Endothelial cell (in vitro differentiated cells): ENCODE measurements at regions not wholly inside any gene's neighbourhood (a gene's known extent, or its start where the extent isn't known, plus 50 kb on each side); places are given as distances from the start of the nearest gene placed in this dataset.

Source experiments
- DNase-seq: peaks from one replicate; pipeline ENCODE4 v3.0.0; 2021; ENCODE audit warnings: low spot score
- H3K27ac Mint-ChIP-seq: one replicate; pipeline ENCODE4 v1.8.0; 2021; ENCODE audit warnings: mixed read lengths, inconsistent platforms; ENCODE audit not compliant: unreplicated experiment
- H3K27me3 Mint-ChIP-seq: one replicate; pipeline ENCODE4 v1.8.0; 2021; ENCODE audit warnings: mild to moderate bottlenecking, moderate library complexity, mixed read lengths, inconsistent platforms; ENCODE audit not compliant: unreplicated experiment
- H3K36me3 Mint-ChIP-seq: one replicate; pipeline ENCODE4 v1.8.0; 2021; ENCODE audit warnings: mild to moderate bottlenecking, low read depth, mixed read lengths, inconsistent platforms; ENCODE audit not compliant: unreplicated experiment
- H3K4me1 Mint-ChIP-seq: one replicate; pipeline ENCODE4 v1.8.0; 2021; ENCODE audit warnings: mild to moderate bottlenecking, mixed read lengths, inconsistent platforms; ENCODE audit not compliant: unreplicated experiment
- H3K4me3 Mint-ChIP-seq: one replicate; pipeline ENCODE4 v1.8.0; 2021; ENCODE audit warnings: mild to moderate bottlenecking, mixed read lengths, inconsistent platforms; ENCODE audit not compliant: unreplicated experiment
- H3K9me3 Mint-ChIP-seq: one replicate; pipeline ENCODE4 v1.8.0; 2021; ENCODE audit warnings: mixed read lengths, inconsistent platforms; ENCODE audit not compliant: unreplicated experiment
- TF ChIP-seq, protein P1 (sequence below): fragments of 200-600 bp; sonication (generic); IDR thresholded peaks from one replicate; pipeline ENCODE4 v1.5.0; 2021; ENCODE audit warnings: antibody characterized with exemption; ENCODE audit not compliant: unreplicated experiment

- Mint-ChIP-seq H3K27me3 (no peaks in the 10 kb centered on the region), H3K27ac (no peak overlapping the region), H3K4me3 (no peak overlapping the region), H3K9me3 (no peaks in the 10 kb centered on the region), H3K36me3 (no peaks in the 10 kb centered on the region), H3K4me1 (no peaks in the 10 kb centered on the region)
- no peak for DNase-seq
- TF ChIP-seq, protein P1, sequence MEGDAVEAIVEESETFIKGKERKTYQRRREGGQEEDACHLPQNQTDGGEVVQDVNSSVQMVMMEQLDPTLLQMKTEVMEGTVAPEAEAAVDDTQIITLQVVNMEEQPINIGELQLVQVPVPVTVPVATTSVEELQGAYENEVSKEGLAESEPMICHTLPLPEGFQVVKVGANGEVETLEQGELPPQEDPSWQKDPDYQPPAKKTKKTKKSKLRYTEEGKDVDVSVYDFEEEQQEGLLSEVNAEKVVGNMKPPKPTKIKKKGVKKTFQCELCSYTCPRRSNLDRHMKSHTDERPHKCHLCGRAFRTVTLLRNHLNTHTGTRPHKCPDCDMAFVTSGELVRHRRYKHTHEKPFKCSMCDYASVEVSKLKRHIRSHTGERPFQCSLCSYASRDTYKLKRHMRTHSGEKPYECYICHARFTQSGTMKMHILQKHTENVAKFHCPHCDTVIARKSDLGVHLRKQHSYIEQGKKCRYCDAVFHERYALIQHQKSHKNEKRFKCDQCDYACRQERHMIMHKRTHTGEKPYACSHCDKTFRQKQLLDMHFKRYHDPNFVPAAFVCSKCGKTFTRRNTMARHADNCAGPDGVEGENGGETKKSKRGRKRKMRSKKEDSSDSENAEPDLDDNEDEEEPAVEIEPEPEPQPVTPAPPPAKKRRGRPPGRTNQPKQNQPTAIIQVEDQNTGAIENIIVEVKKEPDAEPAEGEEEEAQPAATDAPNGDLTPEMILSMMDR = no peak
Observed at GRCh38 chr13:30851697-30852096, 54.4 kb upstream of the MEDAG start.

DNA sequence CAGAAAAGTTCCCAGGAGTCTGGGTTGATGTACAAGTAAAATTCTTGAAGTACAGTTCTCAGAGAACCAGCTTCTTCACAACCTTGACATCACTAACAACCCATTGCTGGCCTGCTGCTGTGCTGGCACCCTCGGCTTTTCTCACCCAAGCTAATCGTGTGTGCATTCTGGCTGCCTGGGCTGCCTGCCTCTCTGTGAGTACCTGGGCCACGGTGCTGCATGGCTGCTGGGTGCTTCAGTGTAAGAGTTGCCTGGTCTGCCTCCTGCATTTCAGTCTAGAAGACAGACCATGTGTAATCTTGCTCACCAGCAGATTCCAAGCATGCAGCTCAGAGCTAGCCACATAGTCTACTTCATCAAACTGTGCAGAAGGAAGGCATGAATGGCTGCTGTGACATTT, 50.5 kb upstream of the MEDAG start:
- Mint-ChIP-seq H3K9me3 (no peaks in the 10 kb centered on the region), H3K27ac (no peak overlapping the region), H3K4me1 (peaks cover 9% of the 10 kb centered on the region), H3K36me3 (no peaks in the 10 kb centered on the region), H3K27me3 (peaks cover 3% of the 10 kb centered on the region), H3K4me3 (no peak overlapping the region)
- DNase-seq = no peak
- TF ChIP-seq, protein P1 = no peak

GRCh38 chr13:30856005-30856790, 49.9 kb upstream of the MEDAG start:
- Mint-ChIP-seq H3K36me3 (no peaks in the 10 kb centered on the region), H3K27ac (no peak overlapping the region), H3K27me3 (peaks cover 3% of the 10 kb centered on the region), H3K4me1 (peaks cover 9% of the 10 kb centered on the region), H3K9me3 (no peaks in the 10 kb centered on the region), H3K4me3 (no peak overlapping the region)
- TF ChIP-seq, protein P1 = no peak
- no peak for DNase-seq
